ENCODE measurements at regions not wholly inside any gene's neighbourhood (a gene's known extent, or its start where the extent isn't known, plus 50 kb on each side); places are given as distances from the start of the nearest gene placed in this dataset.

- Histone ChIP-seq H3K4me2 (ENCODE audit: low read length) (no peak overlapping the region), H3F3A (ENCODE audit: insufficient read depth, low read length) (no peaks in the 10 kb centered on the region), H3K4me3 (ENCODE audit: low read depth, low read length, poor library complexity, severe bottlenecking) (no peak overlapping the region), H2AFZ (ENCODE audit: low read length) (no peak overlapping the region), H3K27ac (ENCODE audit: low read depth, low read length, poor library complexity, severe bottlenecking) (no peak overlapping the region), H3K9me3 (ENCODE audit: low read length) (no peaks in the 10 kb centered on the region), H3K79me2 (ENCODE audit: insufficient read depth, low read length) (no peaks in the 10 kb centered on the region), H4K20me1 (ENCODE audit: insufficient read depth, low read length) (no peaks in the 10 kb centered on the region), H3K4me1 (ENCODE audit: insufficient read depth, low read length, severe bottlenecking) (no peaks in the 10 kb centered on the region), H3K27me3 (ENCODE audit: insufficient read depth, low read length) (no peaks in the 10 kb centered on the region), H3K9me2 (ENCODE audit: low read depth, low read length) (no peaks in the 10 kb centered on the region), H3K9ac (ENCODE audit: low read length) (no peak overlapping the region), H3K36me3 (ENCODE audit: insufficient read depth, low read length) (no peaks in the 10 kb centered on the region)
- no peak for TF ChIP-seq CTCF (IDR thresholded peaks at IDR 0.05; ENCODE audit: low read length)
- no peak for TF ChIP-seq EZH2 (IDR thresholded peaks at IDR 0.05; ENCODE audit: borderline replicate concordance, low read length)
Observed at GRCh38 chr12:38445040-38445439, 128.5 kb downstream of the ALG10B start.

GRCh38 chr12:38448991-38449390 lies 132.4 kb downstream of the ALG10B start:
- Histone ChIP-seq H3K27me3 (ENCODE audit: insufficient read depth, low read length) (no peaks in the 10 kb centered on the region), H3F3A (ENCODE audit: insufficient read depth, low read length) (no peaks in the 10 kb centered on the region), H3K9me3 (ENCODE audit: low read length) (no peaks in the 10 kb centered on the region), H3K4me2 (ENCODE audit: low read length) (no peak overlapping the region), H3K36me3 (ENCODE audit: insufficient read depth, low read length) (no peaks in the 10 kb centered on the region), H2AFZ (ENCODE audit: low read length) (no peak overlapping the region), H3K79me2 (ENCODE audit: insufficient read depth, low read length) (no peaks in the 10 kb centered on the region), H4K20me1 (ENCODE audit: insufficient read depth, low read length) (no peaks in the 10 kb centered on the region), H3K4me1 (ENCODE audit: insufficient read depth, low read length, severe bottlenecking) (no peaks in the 10 kb centered on the region), H3K27ac (ENCODE audit: low read depth, low read length, poor library complexity, severe bottlenecking) (no peak overlapping the region), H3K9ac (ENCODE audit: low read length) (no peak overlapping the region), H3K9me2 (ENCODE audit: low read depth, low read length) (no peaks in the 10 kb centered on the region), H3K4me3 (ENCODE audit: low read depth, low read length, poor library complexity, severe bottlenecking) (no peak overlapping the region)
- no peak for TF ChIP-seq CTCF (IDR thresholded peaks at IDR 0.05; ENCODE audit: low read length)
- TF ChIP-seq EZH2 (IDR thresholded peaks at IDR 0.05; ENCODE audit: borderline replicate concordance, low read length): no peak

GRCh38 chr12:38456537-38457120 lies 140.1 kb downstream of the ALG10B start:
- no peaks in the 10 kb centered on the region for H3K4me1 ChIP-seq (ENCODE audit: insufficient read depth, low read length, severe bottlenecking)
- H3K27me3 ChIP-seq (ENCODE audit: insufficient read depth, low read length): no peaks in the 10 kb centered on the region
- no peaks in the 10 kb centered on the region for H3K79me2 ChIP-seq (ENCODE audit: insufficient read depth, low read length)
- TF ChIP-seq CTCF (IDR thresholded peaks at IDR 0.05; ENCODE audit: low read length): no peak
- H3F3A ChIP-seq (ENCODE audit: insufficient read depth, low read length): no peaks in the 10 kb centered on the region
- no peak overlapping the region for H3K4me3 ChIP-seq (ENCODE audit: low read depth, low read length, poor library complexity, severe bottlenecking)
- H3K27ac ChIP-seq (ENCODE audit: low read depth, low read length, poor library complexity, severe bottlenecking): no peak overlapping the region
- H3K9me2 ChIP-seq (ENCODE audit: low read depth, low read length): no peaks in the 10 kb centered on the region
- H3K9me3 ChIP-seq (ENCODE audit: low read length): no peaks in the 10 kb centered on the region
- H4K20me1 ChIP-seq (ENCODE audit: insufficient read depth, low read length): no peaks in the 10 kb centered on the region
- no peaks in the 10 kb centered on the region for H3K36me3 ChIP-seq (ENCODE audit: insufficient read depth, low read length)
- no peak overlapping the region for H2AFZ ChIP-seq (ENCODE audit: low read length)
- no peak overlapping the region for H3K4me2 ChIP-seq (ENCODE audit: low read length)
- no peak overlapping the region for H3K9ac ChIP-seq (ENCODE audit: low read length)

All from OCI-LY1 (cell line).